ENCODE measurements at regions not wholly inside any gene's neighbourhood (a gene's known extent, or its start where the extent isn't known, plus 50 kb on each side); places are given as distances from the start of the nearest gene placed in this dataset.

DNA sequence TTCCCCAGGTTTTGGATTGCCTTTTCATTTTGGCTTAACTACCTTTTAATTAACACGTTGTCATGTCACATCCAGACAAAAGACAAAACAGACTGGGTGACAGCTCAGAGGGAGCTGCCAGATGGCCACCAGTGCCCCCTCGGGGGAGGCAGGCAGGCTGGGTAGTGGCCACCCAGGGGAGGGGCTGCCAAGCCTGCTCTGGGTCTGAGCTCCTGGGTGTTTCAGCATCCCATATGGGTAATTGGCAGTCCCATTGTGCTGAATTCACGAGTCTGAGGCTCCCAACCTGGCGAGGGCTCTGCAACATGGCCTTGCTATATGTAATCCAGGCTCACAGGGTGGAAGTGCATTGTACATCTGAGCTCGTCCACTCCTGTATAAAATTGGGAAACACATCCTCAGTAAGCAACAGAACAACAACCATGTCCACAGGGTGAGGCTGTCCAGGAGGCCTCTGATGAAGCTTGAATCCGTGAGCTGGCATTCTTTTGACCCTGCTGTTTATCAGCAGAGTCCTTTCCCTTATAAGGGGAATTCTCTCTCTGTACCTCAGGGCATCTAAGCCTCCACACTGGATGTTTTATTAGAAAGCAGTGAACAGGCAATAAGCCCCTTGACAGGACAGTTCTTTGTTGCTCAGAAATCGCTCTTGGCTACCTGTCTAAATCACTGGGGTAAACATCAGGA, 111.7 kb upstream of the SLC22A23 start:
- TF ChIP-seq, protein P1, sequence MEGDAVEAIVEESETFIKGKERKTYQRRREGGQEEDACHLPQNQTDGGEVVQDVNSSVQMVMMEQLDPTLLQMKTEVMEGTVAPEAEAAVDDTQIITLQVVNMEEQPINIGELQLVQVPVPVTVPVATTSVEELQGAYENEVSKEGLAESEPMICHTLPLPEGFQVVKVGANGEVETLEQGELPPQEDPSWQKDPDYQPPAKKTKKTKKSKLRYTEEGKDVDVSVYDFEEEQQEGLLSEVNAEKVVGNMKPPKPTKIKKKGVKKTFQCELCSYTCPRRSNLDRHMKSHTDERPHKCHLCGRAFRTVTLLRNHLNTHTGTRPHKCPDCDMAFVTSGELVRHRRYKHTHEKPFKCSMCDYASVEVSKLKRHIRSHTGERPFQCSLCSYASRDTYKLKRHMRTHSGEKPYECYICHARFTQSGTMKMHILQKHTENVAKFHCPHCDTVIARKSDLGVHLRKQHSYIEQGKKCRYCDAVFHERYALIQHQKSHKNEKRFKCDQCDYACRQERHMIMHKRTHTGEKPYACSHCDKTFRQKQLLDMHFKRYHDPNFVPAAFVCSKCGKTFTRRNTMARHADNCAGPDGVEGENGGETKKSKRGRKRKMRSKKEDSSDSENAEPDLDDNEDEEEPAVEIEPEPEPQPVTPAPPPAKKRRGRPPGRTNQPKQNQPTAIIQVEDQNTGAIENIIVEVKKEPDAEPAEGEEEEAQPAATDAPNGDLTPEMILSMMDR (IDR thresholded peaks at IDR 0.05; ENCODE audit: low read length) = no peak
- TF ChIP-seq EZH2 (optimal IDR thresholded peaks at IDR 0.05; ENCODE audit: low read depth, low read length) = no peak
- no peak for TF ChIP-seq EZH2phosphoT487 (IDR thresholded peaks at IDR 0.05; ENCODE audit: low read length)
